ENCODE measurements at regions not wholly inside any gene's neighbourhood (a gene's known extent, or its start where the extent isn't known, plus 50 kb on each side); places are given as distances from the start of the nearest gene placed in this dataset.

DNA sequence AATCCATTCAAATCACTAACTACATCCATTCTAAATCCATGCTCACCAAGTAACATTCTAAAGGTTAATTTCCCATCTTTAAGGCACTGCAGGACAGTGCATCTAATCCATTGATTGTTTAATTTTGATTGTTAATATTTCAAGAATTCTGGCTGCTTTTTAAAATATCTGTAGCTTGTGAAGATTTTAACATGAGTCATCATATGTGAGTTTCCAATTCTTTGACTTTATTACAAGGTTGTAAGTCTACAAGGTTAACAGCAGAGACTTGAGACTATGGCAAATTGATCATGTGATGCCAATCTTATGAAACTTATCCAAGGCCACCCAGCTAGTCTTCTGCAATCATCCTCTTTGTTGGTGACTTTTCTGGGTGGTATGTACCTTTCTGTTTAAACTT is 349.2 kb upstream of the ZC3H15 start:
- H3K4me3 ChIP-seq (ENCODE audit: low read length, poor library complexity, severe bottlenecking) = no peak overlapping the region
- H3K36me3 ChIP-seq (ENCODE audit: insufficient read depth, low read length) = no peaks in the 10 kb centered on the region
- H3K27me3 ChIP-seq (ENCODE audit: insufficient read depth, low read length, poor library complexity, severe bottlenecking) = no peaks in the 10 kb centered on the region
- no peaks in the 10 kb centered on the region for H3K79me2 ChIP-seq (ENCODE audit: insufficient read depth, low read length)
- no peaks in the 10 kb centered on the region for H3F3A ChIP-seq (ENCODE audit: low read depth)
- no peak overlapping the region for H3K4me2 ChIP-seq (ENCODE audit: low read depth, low read length, poor library complexity, severe bottlenecking)
- H3K9ac ChIP-seq (ENCODE audit: low read depth, low read length, poor library complexity, severe bottlenecking) = no peak overlapping the region
- H3K4me1 ChIP-seq (ENCODE audit: insufficient read depth, low read length, poor library complexity, severe bottlenecking) = no peaks in the 10 kb centered on the region
- TF ChIP-seq, protein P1, sequence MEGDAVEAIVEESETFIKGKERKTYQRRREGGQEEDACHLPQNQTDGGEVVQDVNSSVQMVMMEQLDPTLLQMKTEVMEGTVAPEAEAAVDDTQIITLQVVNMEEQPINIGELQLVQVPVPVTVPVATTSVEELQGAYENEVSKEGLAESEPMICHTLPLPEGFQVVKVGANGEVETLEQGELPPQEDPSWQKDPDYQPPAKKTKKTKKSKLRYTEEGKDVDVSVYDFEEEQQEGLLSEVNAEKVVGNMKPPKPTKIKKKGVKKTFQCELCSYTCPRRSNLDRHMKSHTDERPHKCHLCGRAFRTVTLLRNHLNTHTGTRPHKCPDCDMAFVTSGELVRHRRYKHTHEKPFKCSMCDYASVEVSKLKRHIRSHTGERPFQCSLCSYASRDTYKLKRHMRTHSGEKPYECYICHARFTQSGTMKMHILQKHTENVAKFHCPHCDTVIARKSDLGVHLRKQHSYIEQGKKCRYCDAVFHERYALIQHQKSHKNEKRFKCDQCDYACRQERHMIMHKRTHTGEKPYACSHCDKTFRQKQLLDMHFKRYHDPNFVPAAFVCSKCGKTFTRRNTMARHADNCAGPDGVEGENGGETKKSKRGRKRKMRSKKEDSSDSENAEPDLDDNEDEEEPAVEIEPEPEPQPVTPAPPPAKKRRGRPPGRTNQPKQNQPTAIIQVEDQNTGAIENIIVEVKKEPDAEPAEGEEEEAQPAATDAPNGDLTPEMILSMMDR (conservative IDR thresholded peaks at IDR 0.05; ENCODE audit: low read length) = no peak
- TF ChIP-seq EZH2phosphoT487 (IDR thresholded peaks at IDR 0.05; ENCODE audit: borderline replicate concordance) = no peak
- H2AFZ ChIP-seq (ENCODE audit: low read length) = no peak overlapping the region
- no peaks in the 10 kb centered on the region for H4K20me1 ChIP-seq (ENCODE audit: insufficient read depth, low read length, poor library complexity, severe bottlenecking)
- no peaks in the 10 kb centered on the region for H3K9me2 ChIP-seq (replicated peaks; ENCODE audit: low read depth, low read length)
- no peaks in the 10 kb centered on the region for H3K9me3 ChIP-seq (ENCODE audit: insufficient read depth, low read depth, low read length)

DNA sequence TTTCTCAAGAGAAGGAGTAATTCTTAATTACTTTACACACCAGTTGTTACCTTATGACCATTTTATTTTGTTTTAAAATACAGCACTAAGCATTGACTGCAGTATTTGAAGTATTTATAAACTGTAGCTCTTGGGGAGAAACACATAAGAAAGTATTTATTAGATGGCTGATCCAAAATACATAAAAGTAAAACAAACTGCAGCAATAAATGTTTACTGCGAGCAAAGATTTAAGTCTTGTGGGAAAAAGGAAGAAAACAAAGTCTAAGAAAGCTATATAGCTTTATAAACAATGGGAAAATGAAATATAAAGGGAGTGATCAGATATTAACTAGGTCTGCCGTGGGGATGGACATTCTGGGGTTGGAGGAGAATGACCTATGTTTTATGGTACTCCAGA is 347.2 kb upstream of the ZC3H15 start:
- H3K9me2 ChIP-seq (replicated peaks; ENCODE audit: low read depth, low read length) = no peaks in the 10 kb centered on the region
- H2AFZ ChIP-seq (ENCODE audit: low read length) = no peak overlapping the region
- H3K36me3 ChIP-seq (ENCODE audit: insufficient read depth, low read length) = no peaks in the 10 kb centered on the region
- H3K9ac ChIP-seq (ENCODE audit: low read depth, low read length, poor library complexity, severe bottlenecking) = no peak overlapping the region
- no peak overlapping the region for H3K4me3 ChIP-seq (ENCODE audit: low read length, poor library complexity, severe bottlenecking)
- no peak for TF ChIP-seq EZH2phosphoT487 (IDR thresholded peaks at IDR 0.05; ENCODE audit: borderline replicate concordance)
- TF ChIP-seq, protein P1 (conservative IDR thresholded peaks at IDR 0.05; ENCODE audit: low read length) = no peak
- no peaks in the 10 kb centered on the region for H3K27me3 ChIP-seq (ENCODE audit: insufficient read depth, low read length, poor library complexity, severe bottlenecking)
- H3K9me3 ChIP-seq (ENCODE audit: insufficient read depth, low read depth, low read length) = no peaks in the 10 kb centered on the region
- no peaks in the 10 kb centered on the region for H3K79me2 ChIP-seq (ENCODE audit: insufficient read depth, low read length)
- no peaks in the 10 kb centered on the region for H3K4me1 ChIP-seq (ENCODE audit: insufficient read depth, low read length, poor library complexity, severe bottlenecking)
- no peaks in the 10 kb centered on the region for H3F3A ChIP-seq (ENCODE audit: low read depth)
- H3K4me2 ChIP-seq (ENCODE audit: low read depth, low read length, poor library complexity, severe bottlenecking) = no peak overlapping the region
- no peaks in the 10 kb centered on the region for H4K20me1 ChIP-seq (ENCODE audit: insufficient read depth, low read length, poor library complexity, severe bottlenecking)

DNA sequence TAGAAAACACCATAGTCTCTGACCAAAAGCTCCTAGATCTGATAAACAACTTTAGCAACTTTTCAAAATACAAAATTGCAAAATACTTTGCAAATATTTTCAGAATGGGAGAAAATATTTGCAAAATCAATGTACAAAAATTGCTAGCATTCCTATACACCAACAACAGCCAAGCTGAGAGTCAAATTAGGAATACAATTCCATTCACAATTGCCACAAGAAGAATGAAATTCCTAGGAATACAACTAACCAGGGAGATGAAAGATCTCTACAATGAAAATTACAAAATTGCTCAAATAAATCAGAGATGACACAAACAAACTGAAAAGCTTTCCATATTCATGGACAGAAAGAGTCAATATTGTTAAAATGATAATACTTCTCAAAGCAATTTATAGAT is 327.0 kb upstream of the ZC3H15 start:
- no peaks in the 10 kb centered on the region for H3K79me2 ChIP-seq (ENCODE audit: insufficient read depth, low read length)
- H3K27me3 ChIP-seq (ENCODE audit: insufficient read depth, low read length, poor library complexity, severe bottlenecking) = no peaks in the 10 kb centered on the region
- H3K9ac ChIP-seq (ENCODE audit: low read depth, low read length, poor library complexity, severe bottlenecking) = no peak overlapping the region
- no peaks in the 10 kb centered on the region for H4K20me1 ChIP-seq (ENCODE audit: insufficient read depth, low read length, poor library complexity, severe bottlenecking)
- H3K4me2 ChIP-seq (ENCODE audit: low read depth, low read length, poor library complexity, severe bottlenecking) = no peak overlapping the region
- H2AFZ ChIP-seq (ENCODE audit: low read length) = no peak overlapping the region
- H3K4me3 ChIP-seq (ENCODE audit: low read length, poor library complexity, severe bottlenecking) = no peak overlapping the region
- no peaks in the 10 kb centered on the region for H3K9me2 ChIP-seq (replicated peaks; ENCODE audit: low read depth, low read length)
- no peaks in the 10 kb centered on the region for H3K36me3 ChIP-seq (ENCODE audit: insufficient read depth, low read length)
- no peak for TF ChIP-seq EZH2phosphoT487 (IDR thresholded peaks at IDR 0.05; ENCODE audit: borderline replicate concordance)
- TF ChIP-seq, protein P1 (conservative IDR thresholded peaks at IDR 0.05; ENCODE audit: low read length) = no peak
- no peaks in the 10 kb centered on the region for H3K4me1 ChIP-seq (ENCODE audit: insufficient read depth, low read length, poor library complexity, severe bottlenecking)
- no peaks in the 10 kb centered on the region for H3K9me3 ChIP-seq (ENCODE audit: insufficient read depth, low read depth, low read length)
- H3F3A ChIP-seq (ENCODE audit: low read depth) = no peaks in the 10 kb centered on the region

Measured in Loucy (cell line).